CD4-positive, alpha-beta T cell (primary cell): ENCODE measurements at regions not wholly inside any gene's neighbourhood (a gene's known extent, or its start where the extent isn't known, plus 50 kb on each side); places are given as distances from the start of the nearest gene placed in this dataset.

Experiments
- ATAC-seq: fragments of 200-7000 bp; cut with Tn5 transposase; one replicate; pipeline ENCODE4 v1.10.0; 2022; ENCODE audit warnings: mild to moderate bottlenecking; ENCODE audit not compliant: poor library complexity
- CTCF ChIA-PET: fragments of 350-600 bp; sonication (Branson Sonifier 250); formaldehyde crosslinking; loops from one replicate; lab custom pipeline; 2021; ENCODE audit warnings: antibody characterized with exemption, inconsistent platforms; lab: Charles Lee
- POLR2A ChIA-PET: fragments of 350-600 bp; sonication (Branson Sonifier 250); formaldehyde crosslinking; loops from one replicate; lab custom pipeline; 2021; ENCODE audit warnings: antibody characterized with exemption, inconsistent platforms; lab: Charles Lee
- DNase-seq, 14 experiments: peaks; one replicate each; pipeline ENCODE4 v3.0.0-alpha.2; 2013 to 2020; ENCODE audit warnings: mixed read lengths in 2 of 14
- H3K27ac ChIP-seq, 2 donors: one replicate each; pipeline versions ENCODE4 v1.5.1 to v1.7.0; 2013; ENCODE audit warnings: low read length in 2 of 2, low read depth in 1 of 2, mild to moderate bottlenecking in 1 of 2
- H3K27me3 ChIP-seq, 2 experiments: 1 replicate in 1 of 2; 2 replicates in 1 of 2; pipeline versions ENCODE4 v1.6.1 to v1.7.0; 2013; ENCODE audit warnings: low read length in 2 of 2, control low read depth in 1 of 2, mild to moderate bottlenecking in 1 of 2, moderate library complexity in 1 of 2; ENCODE audit not compliant: insufficient read depth in 2 of 2, control insufficient read depth in 1 of 2
- H3K36me3 ChIP-seq: one replicate; pipeline ENCODE4 v1.6.1; 2013; ENCODE audit warnings: low read length, control low read depth; ENCODE audit not compliant: insufficient read depth
- H3K4me1 ChIP-seq: one replicate; pipeline ENCODE4 v1.6.1; 2013; ENCODE audit warnings: low read length, control low read depth; ENCODE audit not compliant: insufficient read depth
- H3K4me3 ChIP-seq: one replicate; pipeline ENCODE4 v1.5.1; 2013; ENCODE audit warnings: mild to moderate bottlenecking, low read length, moderate library complexity
- H3K9me3 ChIP-seq, 2 experiments: 1 replicate in 1 of 2; 2 replicates in 1 of 2; pipeline versions ENCODE4 v1.6.1 to v1.7.0; 2013; ENCODE audit warnings: low read length in 2 of 2, mild to moderate bottlenecking in 2 of 2, control low read depth in 1 of 2, moderate library complexity in 1 of 2; ENCODE audit not compliant: control insufficient read depth in 1 of 2, insufficient read depth in 1 of 2
- H3K27ac Mint-ChIP-seq: one replicate; pipeline ENCODE4 v1.8.0; 2020; ENCODE audit warnings: mixed read lengths
- H3K27me3 Mint-ChIP-seq: one replicate; pipeline ENCODE4 v1.8.0; 2021; ENCODE audit warnings: mixed read lengths
- H3K36me3 Mint-ChIP-seq: one replicate; pipeline ENCODE4 v1.8.0; 2021; ENCODE audit warnings: low read depth, mixed read lengths
- H3K4me1 Mint-ChIP-seq: one replicate; pipeline ENCODE4 v1.8.0; 2021; ENCODE audit warnings: low read depth, mixed read lengths
- H3K4me3 Mint-ChIP-seq: one replicate; pipeline ENCODE4 v1.8.0; 2020; ENCODE audit warnings: mild to moderate bottlenecking, mixed read lengths
- H3K9me3 Mint-ChIP-seq: one replicate; pipeline ENCODE4 v1.8.0; 2020; ENCODE audit warnings: mixed read lengths
- CTCF ChIP-seq: fragments of 200-600 bp; IDR thresholded peaks from one replicate; pipeline ENCODE4 v1.8.0; 2022; ENCODE audit warnings: antibody characterized with exemption, mild to moderate bottlenecking
- intact Hi-C, 2 experiments: fragments of 100-400 bp; cut with DNase I in 1 of 2; cut with micrococcal nuclease in 1 of 2; formaldehyde crosslinking; loops; one replicate each; pipeline versions ENCODE4 v1.15.1 to v1.9.0; 2023 to 2025; cut with DNase I, micrococcal nuclease

GRCh38 chr22:48722661-48723060, 1105.0 kb downstream of the BRD1 start:
- TF ChIP-seq CTCF = no peak
- Histone ChIP-seq H3K36me3 (no peaks in the 10 kb centered on the region), H3K27ac (no peak overlapping the region), H3K4me3 (no peak overlapping the region), H3K4me1 (no peaks in the 10 kb centered on the region), H3K9me3 (peaks cover 12 to 32% of the 10 kb centered on the region in 2 experiments), H3K27me3 (no peaks in the 10 kb centered on the region)
- CTCF ChIA-PET = no interaction called here
- Mint-ChIP-seq H3K36me3 (no peaks in the 10 kb centered on the region), H3K9me3 (peaks cover 7% of the 10 kb centered on the region), H3K27ac (no peak overlapping the region), H3K4me1 (no peaks in the 10 kb centered on the region), H3K27me3 (peaks cover 35% of the 10 kb centered on the region), H3K4me3 (no peak overlapping the region)
- intact Hi-C loops = no loop called here
- POLR2A ChIA-PET = no interaction called here
- no peak for ATAC-seq
- no peak for DNase-seq

- ATAC-seq (no peak), DNase-seq (no peak)
- Mint-ChIP-seq H3K27ac (no peak overlapping the region), H3K27me3 (peaks cover 38% of the 10 kb centered on the region), H3K9me3 (peaks cover 3% of the 10 kb centered on the region), H3K4me1 (no peaks in the 10 kb centered on the region), H3K36me3 (no peaks in the 10 kb centered on the region), H3K4me3 (no peak overlapping the region)
- ChIA-PET POLR2A (no interaction called here), CTCF (no interaction called here)
- no peaks in the 10 kb centered on the region for H3K36me3 ChIP-seq
- H3K4me1 ChIP-seq = no peaks in the 10 kb centered on the region
- H3K27me3 ChIP-seq = no peaks in the 10 kb centered on the region
- no peak overlapping the region for H3K27ac ChIP-seq
- no peak overlapping the region for H3K4me3 ChIP-seq
- H3K9me3 ChIP-seq = peaks cover 0 to 29% of the 10 kb centered on the region in 2 experiments
- TF ChIP-seq CTCF = no peak
- intact Hi-C loops = no loop called here
Observed at GRCh38 chr22:48721395-48721669, 1106.3 kb downstream of the BRD1 start.

- no peaks in the 10 kb centered on the region for H3K4me1 Mint-ChIP-seq
- ATAC-seq (no peak), DNase-seq (no peak)
- intact Hi-C loops = no loop called here
- Histone ChIP-seq H3K9me3 (peaks cover 0 to 29% of the 10 kb centered on the region in 2 experiments), H3K27ac (no peak overlapping the region), H3K27me3 (no peaks in the 10 kb centered on the region), H3K4me3 (no peak overlapping the region), H3K36me3 (no peaks in the 10 kb centered on the region), H3K4me1 (no peaks in the 10 kb centered on the region)
- no peak overlapping the region for H3K4me3 Mint-ChIP-seq
- no peaks in the 10 kb centered on the region for H3K36me3 Mint-ChIP-seq
- ChIA-PET POLR2A (no interaction called here), CTCF (no interaction called here)
- H3K27me3 Mint-ChIP-seq = peaks cover 35% of the 10 kb centered on the region
- no peak for TF ChIP-seq CTCF
- H3K9me3 Mint-ChIP-seq = peaks cover 5% of the 10 kb centered on the region
- no peak overlapping the region for H3K27ac Mint-ChIP-seq
Observed at GRCh38 chr22:48720662-48721394, 1106.8 kb downstream of the BRD1 start.
